ENCODE measurements at regions not wholly inside any gene's neighbourhood (a gene's known extent, or its start where the extent isn't known, plus 50 kb on each side); places are given as distances from the start of the nearest gene placed in this dataset.

DNA sequence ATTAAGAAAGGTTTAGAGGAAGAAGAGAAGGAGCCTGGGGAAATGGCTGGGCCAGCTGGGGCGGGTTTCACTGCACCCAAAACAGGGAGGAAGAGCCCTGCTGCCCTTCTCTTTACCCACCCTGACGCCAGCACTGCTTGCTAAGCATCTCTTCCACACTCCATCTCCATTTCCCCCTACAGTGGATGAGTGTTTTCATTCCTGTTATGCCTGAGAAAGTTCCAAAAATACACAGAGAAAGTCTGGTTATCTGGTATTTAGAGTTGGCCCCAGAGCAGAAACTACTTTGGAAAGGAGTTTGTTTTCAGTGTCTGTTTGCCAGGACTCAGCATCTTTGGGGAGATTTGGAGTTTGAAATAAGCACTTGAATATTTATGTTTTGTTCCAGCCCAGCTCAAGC lies 451.0 kb downstream of the SLC4A3 start:
- intact Hi-C loops (cut with DNase I) = no loop called here
- H3K9me3 ChIP-seq = no peaks in the 10 kb centered on the region
- no peak overlapping the region for H3K4me3 ChIP-seq
- ATAC-seq (no peak), DNase-seq (no peak)
- no peaks in the 10 kb centered on the region for H3K36me3 ChIP-seq
- no peaks in the 10 kb centered on the region for H3K27me3 ChIP-seq
- no peak overlapping the region for H3K27ac ChIP-seq
- H3K4me1 ChIP-seq = no peaks in the 10 kb centered on the region
- TF ChIP-seq, protein P1, sequence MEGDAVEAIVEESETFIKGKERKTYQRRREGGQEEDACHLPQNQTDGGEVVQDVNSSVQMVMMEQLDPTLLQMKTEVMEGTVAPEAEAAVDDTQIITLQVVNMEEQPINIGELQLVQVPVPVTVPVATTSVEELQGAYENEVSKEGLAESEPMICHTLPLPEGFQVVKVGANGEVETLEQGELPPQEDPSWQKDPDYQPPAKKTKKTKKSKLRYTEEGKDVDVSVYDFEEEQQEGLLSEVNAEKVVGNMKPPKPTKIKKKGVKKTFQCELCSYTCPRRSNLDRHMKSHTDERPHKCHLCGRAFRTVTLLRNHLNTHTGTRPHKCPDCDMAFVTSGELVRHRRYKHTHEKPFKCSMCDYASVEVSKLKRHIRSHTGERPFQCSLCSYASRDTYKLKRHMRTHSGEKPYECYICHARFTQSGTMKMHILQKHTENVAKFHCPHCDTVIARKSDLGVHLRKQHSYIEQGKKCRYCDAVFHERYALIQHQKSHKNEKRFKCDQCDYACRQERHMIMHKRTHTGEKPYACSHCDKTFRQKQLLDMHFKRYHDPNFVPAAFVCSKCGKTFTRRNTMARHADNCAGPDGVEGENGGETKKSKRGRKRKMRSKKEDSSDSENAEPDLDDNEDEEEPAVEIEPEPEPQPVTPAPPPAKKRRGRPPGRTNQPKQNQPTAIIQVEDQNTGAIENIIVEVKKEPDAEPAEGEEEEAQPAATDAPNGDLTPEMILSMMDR (IDR thresholded peaks at IDR 0.05) = no peak

DNA sequence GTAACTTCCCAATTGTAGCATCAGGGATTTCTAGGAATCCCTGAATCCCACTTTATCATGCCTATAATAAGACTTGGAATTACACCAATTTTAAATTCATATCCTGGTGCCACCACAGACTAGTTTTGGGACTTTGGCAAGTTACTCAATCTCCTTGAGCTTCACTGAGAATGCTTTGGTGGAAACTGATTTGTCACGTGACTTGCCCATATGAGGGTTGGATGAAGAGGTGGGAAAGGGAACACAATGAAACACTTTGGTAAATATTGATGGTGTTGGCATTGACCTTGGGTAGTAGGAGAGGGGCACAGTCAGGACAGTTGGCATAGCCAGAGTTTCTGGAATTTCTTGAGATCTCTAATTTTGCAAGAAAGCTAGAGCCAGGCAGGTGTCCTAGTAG lies 452.2 kb downstream of the SLC4A3 start:
- TF ChIP-seq, protein P1 (IDR thresholded peaks at IDR 0.05) = no peak
- ATAC-seq (no peak), DNase-seq (no peak)
- H3K9me3 ChIP-seq = no peaks in the 10 kb centered on the region
- H3K27me3 ChIP-seq = no peaks in the 10 kb centered on the region
- H3K27ac ChIP-seq = no peak overlapping the region
- intact Hi-C loops (cut with DNase I) = no loop called here
- no peaks in the 10 kb centered on the region for H3K4me1 ChIP-seq
- H3K4me3 ChIP-seq = no peak overlapping the region
- H3K36me3 ChIP-seq = no peaks in the 10 kb centered on the region

DNA sequence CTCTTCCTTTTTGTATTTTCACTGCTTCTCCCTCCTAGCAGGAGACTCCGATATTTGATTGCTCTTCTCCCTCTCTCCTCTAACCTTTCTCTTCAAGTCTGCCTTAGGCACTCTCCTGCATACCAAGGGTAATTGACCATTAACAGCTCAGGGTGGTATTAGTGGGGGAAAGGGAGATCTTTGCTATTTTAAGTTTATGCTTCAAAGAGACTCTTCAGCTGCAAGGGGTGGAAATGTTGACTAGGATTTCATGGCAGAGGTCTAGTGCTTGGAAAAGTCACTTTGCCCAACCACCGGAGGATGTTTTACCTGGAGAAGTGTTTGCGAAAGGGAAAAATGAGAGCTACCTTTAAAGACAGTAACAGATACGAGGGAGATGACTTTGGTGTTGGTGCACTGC lies 453.7 kb downstream of the SLC4A3 start:
- intact Hi-C loops (cut with DNase I) = no loop called here
- Histone ChIP-seq H3K27me3 (no peaks in the 10 kb centered on the region), H3K4me3 (no peak overlapping the region), H3K36me3 (no peaks in the 10 kb centered on the region), H3K27ac (no peak overlapping the region), H3K9me3 (no peaks in the 10 kb centered on the region), H3K4me1 (no peaks in the 10 kb centered on the region)
- no peak for DNase-seq
- no peak for ATAC-seq
- TF ChIP-seq, protein P1 (IDR thresholded peaks at IDR 0.05) = no peak

DNA sequence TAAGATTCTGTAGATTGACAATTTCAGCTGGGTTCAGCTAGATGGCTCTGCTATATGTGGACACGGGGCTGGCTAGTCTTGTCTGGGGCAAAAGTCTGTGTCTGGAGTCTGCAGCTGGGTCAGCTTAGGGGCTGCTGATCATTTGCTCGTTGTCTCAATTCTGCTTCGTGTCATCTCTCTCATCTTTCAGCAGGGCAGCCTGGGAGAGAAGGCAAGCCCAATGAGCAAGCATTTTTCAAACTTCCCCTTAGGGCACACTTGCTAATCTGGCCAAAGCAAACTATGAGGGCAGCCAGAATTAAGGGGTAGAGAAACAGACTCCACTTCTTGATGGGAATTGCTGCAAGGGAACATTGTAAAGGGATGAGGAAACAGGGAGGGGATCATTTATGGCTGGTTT lies 462.6 kb downstream of the SLC4A3 start:
- Histone ChIP-seq H3K4me1 (no peaks in the 10 kb centered on the region), H3K27ac (no peak overlapping the region), H3K36me3 (no peaks in the 10 kb centered on the region), H3K9me3 (no peaks in the 10 kb centered on the region), H3K27me3 (no peaks in the 10 kb centered on the region), H3K4me3 (no peak overlapping the region)
- TF ChIP-seq, protein P1 (IDR thresholded peaks at IDR 0.05) = no peak
- ATAC-seq (no peak), DNase-seq (no peak)
- intact Hi-C loops (cut with DNase I) = no loop called here

DNA sequence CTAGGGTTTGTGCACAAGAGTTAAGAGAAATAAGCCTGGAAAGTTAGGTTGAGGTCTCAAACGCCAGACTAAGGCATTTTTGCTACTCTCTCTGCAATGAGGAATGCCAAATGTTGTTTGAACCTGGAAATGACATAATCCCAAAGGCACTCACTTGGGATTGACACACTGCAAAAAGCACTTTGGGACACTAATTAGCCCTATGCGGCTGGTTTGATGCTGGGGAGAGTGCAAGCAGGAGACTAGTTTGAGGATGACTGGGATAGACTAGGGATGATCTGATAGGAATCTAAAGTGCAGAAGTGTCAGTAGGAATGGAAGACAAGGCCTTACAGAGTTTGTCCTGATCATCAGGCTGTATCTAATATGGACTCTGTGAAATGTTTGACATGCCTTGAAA lies 469.0 kb downstream of the SLC4A3 start:
- ATAC-seq (no peak), DNase-seq (no peak)
- no peaks in the 10 kb centered on the region for H3K36me3 ChIP-seq
- intact Hi-C loops (cut with DNase I) = no loop called here
- H3K27me3 ChIP-seq = no peaks in the 10 kb centered on the region
- H3K9me3 ChIP-seq = no peaks in the 10 kb centered on the region
- no peak overlapping the region for H3K4me3 ChIP-seq
- no peaks in the 10 kb centered on the region for H3K4me1 ChIP-seq
- TF ChIP-seq, protein P1 (IDR thresholded peaks at IDR 0.05) = no peak
- no peak overlapping the region for H3K27ac ChIP-seq

DNA sequence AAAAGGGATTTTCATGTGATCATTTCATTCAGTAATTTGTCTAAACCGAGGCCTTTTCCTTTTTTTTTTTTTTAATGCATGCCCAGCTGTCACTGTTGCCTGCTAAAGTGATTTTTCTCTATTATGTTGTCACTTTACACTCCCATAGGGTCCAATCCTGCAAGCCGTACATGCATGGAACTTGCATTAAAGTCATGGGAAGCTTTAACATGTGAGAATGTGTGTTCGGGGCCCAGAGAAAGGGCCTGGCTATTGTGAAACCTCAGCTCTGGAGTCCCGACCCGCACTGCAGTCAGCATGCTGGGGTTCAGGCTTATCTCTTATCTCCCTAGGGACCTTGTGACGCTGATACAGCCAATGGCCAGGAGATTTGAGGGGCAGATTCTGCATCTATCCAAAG lies 474.6 kb downstream of the SLC4A3 start:
- H3K9me3 ChIP-seq = no peaks in the 10 kb centered on the region
- H3K4me1 ChIP-seq = no peaks in the 10 kb centered on the region
- ATAC-seq = no peak
- DNase-seq = no peak
- H3K36me3 ChIP-seq = no peaks in the 10 kb centered on the region
- no peak overlapping the region for H3K27ac ChIP-seq
- no peaks in the 10 kb centered on the region for H3K27me3 ChIP-seq
- TF ChIP-seq, protein P1 (IDR thresholded peaks at IDR 0.05) = no peak
- intact Hi-C loops (cut with DNase I) = no loop called here
- no peak overlapping the region for H3K4me3 ChIP-seq

Data from upper lobe of right lung (tissue), 1 donor.